Neutrophil (primary cell): ENCODE measurements at regions not wholly inside any gene's neighbourhood (a gene's known extent, or its start where the extent isn't known, plus 50 kb on each side); places are given as distances from the start of the nearest gene placed in this dataset.

ENCODE experiments used
- H3K27ac ChIP-seq: fragments of 200-600 bp; sonication (generic); 2 replicates; pipeline ENCODE4 v1.5.1; 2016; ENCODE audit warnings: mild to moderate bottlenecking, moderate library complexity
- H3K27me3 ChIP-seq: fragments of 200-600 bp; sonication (generic); 2 replicates; pipeline ENCODE4 v1.6.0; 2016; ENCODE audit warnings: mild to moderate bottlenecking
- H3K36me3 ChIP-seq: fragments of 200-600 bp; sonication (generic); 2 replicates; pipeline ENCODE4 v1.5.1; 2017
- H3K4me1 ChIP-seq, 2 experiments: fragments of 200-600 bp in 1 of 2; sonication (generic) in 1 of 2; 1 replicate in 1 of 2; 2 replicates in 1 of 2; pipeline versions ENCODE4 v1.5.1 to v1.6.1; 2013 to 2016; ENCODE audit warnings: low read depth in 1 of 2, low read length in 1 of 2, mild to moderate bottlenecking in 1 of 2, moderate library complexity in 1 of 2; ENCODE audit not compliant: control insufficient read depth in 1 of 2, insufficient read depth in 1 of 2
- H3K4me3 ChIP-seq, 2 experiments: fragments of 200-600 bp in 1 of 2; sonication (generic) in 1 of 2; 1 replicate in 1 of 2; 2 replicates in 1 of 2; pipeline ENCODE4 v1.5.1; 2013 to 2016; ENCODE audit warnings: low read depth in 1 of 2, low read length in 1 of 2, mild to moderate bottlenecking in 1 of 2, moderate library complexity in 1 of 2
- H3K9me3 ChIP-seq: fragments of 200-600 bp; sonication (generic); 2 replicates; pipeline ENCODE4 v1.5.1; 2016
- CTCF ChIP-seq: fragments of 200-600 bp; sonication (generic); IDR thresholded peaks from 2 replicates; pipeline ENCODE4 v1.5.1; 2016; ENCODE audit warnings: antibody characterized with exemption

- Histone ChIP-seq H3K9me3 (no peaks in the 10 kb centered on the region), H3K27me3 (no peaks in the 10 kb centered on the region), H3K4me1 (peaks cover 0 to 20% of the 10 kb centered on the region in 2 experiments), H3K4me3 (no peak overlapping the region), H3K27ac (no peak overlapping the region), H3K36me3 (no peaks in the 10 kb centered on the region)
- no peak for TF ChIP-seq CTCF
These were observed 365.1 kb upstream of the PRR16 start for GRCh38 chr5:120098902-120099535.

GRCh38 chr5:120101771-120102170 lies 362.3 kb upstream of the PRR16 start:
- TF ChIP-seq CTCF: no peak
- Histone ChIP-seq H3K27ac (no peak overlapping the region), H3K9me3 (no peaks in the 10 kb centered on the region), H3K4me3 (no peak overlapping the region), H3K36me3 (no peaks in the 10 kb centered on the region), H3K4me1 (peaks cover 0 to 15% of the 10 kb centered on the region in 2 experiments), H3K27me3 (no peaks in the 10 kb centered on the region)

GRCh38 chr5:120103495-120103894 lies 360.6 kb upstream of the PRR16 start:
- Histone ChIP-seq H3K36me3 (no peaks in the 10 kb centered on the region), H3K4me1 (peaks cover 0 to 12% of the 10 kb centered on the region in 2 experiments), H3K4me3 (no peak overlapping the region), H3K9me3 (no peaks in the 10 kb centered on the region), H3K27ac (no peak overlapping the region), H3K27me3 (no peaks in the 10 kb centered on the region)
- no peak for TF ChIP-seq CTCF

- H3K4me3 ChIP-seq: no peak overlapping the region
- H3K36me3 ChIP-seq: no peaks in the 10 kb centered on the region
- no peak for TF ChIP-seq CTCF
- no peak overlapping the region for H3K27ac ChIP-seq
- H3K9me3 ChIP-seq: no peaks in the 10 kb centered on the region
- H3K4me1 ChIP-seq: peaks cover 0 to 7% of the 10 kb centered on the region in 2 experiments
- H3K27me3 ChIP-seq: no peaks in the 10 kb centered on the region
These were observed 357.1 kb upstream of the PRR16 start for GRCh38 chr5:120106912-120107525.

GRCh38 chr5:120108586-120109248 lies 355.4 kb upstream of the PRR16 start:
- Histone ChIP-seq H3K4me3 (no peak overlapping the region), H3K27me3 (no peaks in the 10 kb centered on the region)

More at GRCh38 chr5:120108586-120109248, 355.4 kb upstream of the PRR16 start:
- H3K9me3 ChIP-seq: no peaks in the 10 kb centered on the region
- H3K27ac ChIP-seq: no peak overlapping the region
- TF ChIP-seq CTCF: no peak
- H3K4me1 ChIP-seq: peaks cover 0 to 2% of the 10 kb centered on the region in 2 experiments
- no peaks in the 10 kb centered on the region for H3K36me3 ChIP-seq
